WTC11 (cell line): ENCODE measurements at regions not wholly inside any gene's neighbourhood (a gene's known extent, or its start where the extent isn't known, plus 50 kb on each side); places are given as distances from the start of the nearest gene placed in this dataset.

Experiments
- ATAC-seq: fragments of 200-7000 bp; cut with Tn5 transposase; 2 replicates; pipeline ENCODE4 v1.10.0; 2021; ENCODE audit warnings: mild to moderate bottlenecking, moderate library complexity
- CTCF ChIA-PET: fragments of 300-600 bp; sonication (Branson Sonifier 250); formaldehyde crosslinking; loops from one replicate; lab custom pipeline; 2021; ENCODE audit warnings: antibody characterized with exemption; lab: Charles Lee
- POLR2A ChIA-PET: fragments of 350-600 bp; sonication (Branson Sonifier 250); formaldehyde crosslinking; loops from one replicate; lab custom pipeline; 2021; ENCODE audit warnings: antibody characterized with exemption; lab: Charles Lee
- DNase-seq: peaks from one replicate; pipeline ENCODE4 v3.0.0; 2021; ENCODE audit warnings: low spot score
- H3K27ac Mint-ChIP-seq: 2 replicates; pipeline ENCODE4 v1.8.0; 2021; ENCODE audit warnings: mixed read lengths
- H3K27me3 Mint-ChIP-seq: 2 replicates; pipeline ENCODE4 v1.8.0; 2021; ENCODE audit warnings: low read depth, mild to moderate bottlenecking, moderate library complexity, mixed read lengths
- H3K36me3 Mint-ChIP-seq: 2 replicates; pipeline ENCODE4 v1.8.0; 2021; ENCODE audit warnings: mixed read lengths
- H3K4me1 Mint-ChIP-seq: 2 replicates; pipeline ENCODE4 v1.8.0; 2022; ENCODE audit warnings: mixed read lengths
- H3K4me3 Mint-ChIP-seq: 2 replicates; pipeline ENCODE4 v1.8.0; 2021; ENCODE audit warnings: mild to moderate bottlenecking, moderate library complexity, mixed read lengths
- H3K9me3 Mint-ChIP-seq: 2 replicates; pipeline ENCODE4 v1.8.0; 2021; ENCODE audit warnings: mixed read lengths
- ARID4B ChIP-seq: sonication (generic); formaldehyde crosslinking; IDR thresholded peaks from 2 replicates; pipeline ENCODE4 v1.8.0; 2023; ENCODE audit warnings: missing genetic modification reagents, mild to moderate bottlenecking, borderline replicate concordance
- ATF1 ChIP-seq: sonication (generic); formaldehyde crosslinking; IDR thresholded peaks from 2 replicates; pipeline ENCODE4 v1.8.1; 2023; ENCODE audit warnings: mild to moderate bottlenecking, moderate library complexity, missing genetic modification reagents
- ATF2 ChIP-seq: sonication (generic); formaldehyde crosslinking; IDR thresholded peaks from 2 replicates; pipeline ENCODE4 v1.8.1; 2022; ENCODE audit warnings: low read depth, missing genetic modification reagents, borderline replicate concordance
- CREM ChIP-seq: sonication (generic); formaldehyde crosslinking; IDR thresholded peaks from 2 replicates; pipeline ENCODE4 v1.8.1; 2022; ENCODE audit warnings: mild to moderate bottlenecking, missing genetic modification reagents, moderate library complexity
- E2F1 ChIP-seq: sonication (generic); formaldehyde crosslinking; IDR thresholded peaks from 2 replicates; pipeline ENCODE4 v1.8.0; 2022; ENCODE audit warnings: mild to moderate bottlenecking, missing genetic modification reagents
- ELF4 ChIP-seq: sonication (generic); formaldehyde crosslinking; IDR thresholded peaks from 2 replicates; pipeline ENCODE4 v1.8.1; 2022; ENCODE audit warnings: low read depth, mild to moderate bottlenecking, moderate library complexity, missing genetic modification reagents
- FOXP1 ChIP-seq: sonication (generic); formaldehyde crosslinking; IDR thresholded peaks from 2 replicates; pipeline ENCODE4 v1.8.0; 2022; ENCODE audit warnings: missing genetic modification reagents, mild to moderate bottlenecking, moderate library complexity, borderline replicate concordance
- GABPB1 ChIP-seq: sonication (generic); formaldehyde crosslinking; IDR thresholded peaks from 2 replicates; pipeline ENCODE4 v1.8.1; 2023; ENCODE audit warnings: mild to moderate bottlenecking, missing genetic modification reagents
- GTF2I ChIP-seq: fragments of 250-450 bp; sonication (Bioruptor Pico); conservative IDR thresholded peaks from 2 replicates; pipeline ENCODE4 v1.4.0; 2021; ENCODE audit warnings: mild to moderate bottlenecking
- HMGA2 ChIP-seq: fragments of 250-450 bp; sonication (Bioruptor Pico); IDR thresholded peaks from 2 replicates; pipeline ENCODE4 v1.4.0; 2021; ENCODE audit warnings: mild to moderate bottlenecking, moderate library complexity
- IRF2 ChIP-seq: sonication (generic); formaldehyde crosslinking; IDR thresholded peaks from 2 replicates; pipeline ENCODE4 v1.8.0; 2022; ENCODE audit warnings: low read depth, missing genetic modification reagents, borderline replicate concordance
- JAZF1 ChIP-seq: fragments of 250-450 bp; sonication (Bioruptor Pico); IDR thresholded peaks from 2 replicates; pipeline ENCODE4 v1.9.0; 2021; ENCODE audit warnings: moderate library complexity, mild to moderate bottlenecking, inconsistent platforms
- JUN ChIP-seq: sonication (generic); formaldehyde crosslinking; IDR thresholded peaks from 2 replicates; pipeline ENCODE4 v1.8.0; 2023; ENCODE audit warnings: mild to moderate bottlenecking, missing genetic modification reagents
- KAT7 ChIP-seq: sonication (generic); formaldehyde crosslinking; IDR thresholded peaks from 2 replicates; pipeline ENCODE4 v1.8.1; 2023; ENCODE audit warnings: missing genetic modification reagents, mild to moderate bottlenecking, borderline replicate concordance
- MAX ChIP-seq: sonication (generic); formaldehyde crosslinking; IDR thresholded peaks from 2 replicates; pipeline ENCODE4 v1.8.0; 2022; ENCODE audit warnings: mild to moderate bottlenecking, missing genetic modification reagents
- MYBL2 ChIP-seq: sonication (generic); formaldehyde crosslinking; IDR thresholded peaks from 2 replicates; pipeline ENCODE4 v1.8.1; 2023; ENCODE audit warnings: mild to moderate bottlenecking, moderate library complexity, missing genetic modification reagents
- SMAD3 ChIP-seq: sonication (generic); formaldehyde crosslinking; IDR thresholded peaks from 2 replicates; pipeline ENCODE4 v1.8.0; 2022; ENCODE audit warnings: missing genetic modification reagents, mild to moderate bottlenecking, borderline replicate concordance
- TEAD1 ChIP-seq: sonication (generic); formaldehyde crosslinking; IDR thresholded peaks from 2 replicates; pipeline ENCODE4 v1.8.0; 2022; ENCODE audit warnings: mild to moderate bottlenecking, missing genetic modification reagents
- TEAD4 ChIP-seq: sonication (generic); formaldehyde crosslinking; IDR thresholded peaks from 2 replicates; pipeline ENCODE4 v1.8.0; 2022; ENCODE audit warnings: mild to moderate bottlenecking, missing genetic modification reagents
- USF1 ChIP-seq: sonication (generic); formaldehyde crosslinking; IDR thresholded peaks from 2 replicates; pipeline ENCODE4 v1.8.0; 2022; ENCODE audit warnings: mild to moderate bottlenecking, missing genetic modification reagents
- ZNF138 ChIP-seq: sonication (generic); formaldehyde crosslinking; conservative IDR thresholded peaks from 2 replicates; pipeline ENCODE4 v1.8.1; 2022; ENCODE audit warnings: mild to moderate bottlenecking, moderate library complexity, missing genetic modification reagents

- CTCF ChIA-PET: no interaction called here
Observed at GRCh38 chr7:92955081-92955480, 118.7 kb upstream of the CDK6 start.

GRCh38 chr7:92953657-92954056 is 117.3 kb upstream of the CDK6 start:
- no peak for TF ChIP-seq GABPB1
- TF ChIP-seq GTF2I (CRISPR knock-in tag): no peak
- no peak for TF ChIP-seq CREM (CRISPR knock-in tag)
- TF ChIP-seq FOXP1: no peak
- no peak for TF ChIP-seq USF1 (CRISPR knock-in tag)
- no peak for TF ChIP-seq MYBL2 (CRISPR knock-in tag)
- no peak for TF ChIP-seq SMAD3 (CRISPR knock-in tag)
- TF ChIP-seq KAT7 (CRISPR knock-in tag): no peak
- TF ChIP-seq, all 79 proteins: peak for 0
- H3K27me3 Mint-ChIP-seq: peaks cover 7% of the 10 kb centered on the region
- no peak overlapping the region for H3K4me3 Mint-ChIP-seq
- DNase-seq (no peak), ATAC-seq (no peak)
- POLR2A ChIA-PET: no interaction called here
- H3K4me1 Mint-ChIP-seq: peaks cover 2% of the 10 kb centered on the region; the same call in 1 of the 2 replicates
- H3K36me3 Mint-ChIP-seq: 0 out of 2 replicates have a peak, but pooled peaks cover 5% of the 10 kb centered on the region
- H3K9me3 Mint-ChIP-seq: peaks cover 10% of the 10 kb centered on the region
- H3K27ac Mint-ChIP-seq: no peak overlapping the region
- CTCF ChIA-PET: no interaction called here

More at GRCh38 chr7:92955081-92955480, 118.7 kb upstream of the CDK6 start:
- Mint-ChIP-seq H3K27me3 (peaks cover 10% of the 10 kb centered on the region), H3K4me3 (no peak overlapping the region), H3K27ac (no peak overlapping the region), H3K36me3 (0 out of 2 replicates have a peak, but pooled peaks cover 5% of the 10 kb centered on the region), H3K9me3 (peaks cover 14% of the 10 kb centered on the region), H3K4me1 (peaks cover 2% of the 10 kb centered on the region; the same call in 1 of the 2 replicates)
- no peak for DNase-seq
- POLR2A ChIA-PET: no interaction called here
- TF ChIP-seq HMGA2 (CRISPR knock-in tag): no peak
- TF ChIP-seq IRF2 (CRISPR knock-in tag): no peak
- TF ChIP-seq JUN: no peak
- TF ChIP-seq E2F1: no peak
- no peak for TF ChIP-seq ATF2 (CRISPR knock-in tag)
- no peak for TF ChIP-seq TEAD1 (CRISPR knock-in tag)
- TF ChIP-seq ELF4: no peak
- no peak for TF ChIP-seq ZNF138
- no peak for TF ChIP-seq JAZF1
- no peak for TF ChIP-seq GABPB1
- TF ChIP-seq MAX (CRISPR knock-in tag): no peak
- TF ChIP-seq ATF1: no peak
- no peak for TF ChIP-seq TEAD4 (CRISPR knock-in tag)
- TF ChIP-seq ARID4B (CRISPR knock-in tag): no peak
- no peak for ATAC-seq
